ENCODE measurements at regions not wholly inside any gene's neighbourhood (a gene's known extent, or its start where the extent isn't known, plus 50 kb on each side); places are given as distances from the start of the nearest gene placed in this dataset.
"Not testable (repeated sequence)": the region's sequence is repeated elsewhere in the genome, so short reads cannot be mapped to it uniquely, and the experiment has no call there.

DNA sequence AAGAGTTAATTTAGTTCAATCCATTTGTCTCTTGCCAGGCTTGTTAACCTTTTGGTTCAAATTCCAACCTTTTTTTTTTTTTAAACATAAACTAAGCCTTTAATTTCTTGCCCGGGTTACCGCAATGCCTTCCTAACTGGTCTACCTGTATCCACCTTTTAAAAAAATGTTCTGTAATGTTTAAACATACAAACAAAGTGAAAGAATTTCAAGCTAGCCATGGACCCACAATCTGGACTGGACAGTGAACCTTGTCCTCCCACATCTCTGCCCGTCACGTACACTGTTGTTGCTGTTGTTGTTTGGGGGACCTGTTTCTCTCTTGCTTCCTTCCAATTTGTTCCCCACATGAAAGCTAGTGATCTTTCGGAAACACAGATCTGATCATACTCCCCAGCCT is 724.7 kb upstream of the AUTS2 start:
- DNase-seq (ENCODE audit: low spot score): no peak

- DNase-seq (ENCODE audit: low spot score): no peak
Observed at GRCh38 chr7:68875857-68876256, 722.4 kb upstream of the AUTS2 start.

DNA sequence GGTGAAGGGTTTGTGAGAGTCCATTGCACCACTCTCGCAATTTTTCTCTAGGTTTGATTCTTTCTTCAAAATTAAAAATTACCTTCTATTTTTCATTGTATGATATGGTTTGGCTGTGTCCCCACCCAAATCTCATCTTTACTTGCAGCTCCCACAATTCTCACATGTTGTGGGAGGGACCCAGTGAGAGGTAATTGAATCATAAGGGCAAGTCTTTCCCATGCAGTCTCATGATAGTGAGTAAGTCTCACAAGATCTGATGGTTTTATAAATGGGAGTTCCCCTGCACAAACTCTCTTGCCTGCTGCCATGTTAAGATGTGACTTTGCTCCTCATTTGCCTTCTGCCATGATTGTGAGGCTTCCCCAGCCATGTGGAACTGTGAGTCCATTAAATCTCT is 711.2 kb upstream of the AUTS2 start:
- DNase-seq (ENCODE audit: low spot score): not testable (repeated sequence)

DNA sequence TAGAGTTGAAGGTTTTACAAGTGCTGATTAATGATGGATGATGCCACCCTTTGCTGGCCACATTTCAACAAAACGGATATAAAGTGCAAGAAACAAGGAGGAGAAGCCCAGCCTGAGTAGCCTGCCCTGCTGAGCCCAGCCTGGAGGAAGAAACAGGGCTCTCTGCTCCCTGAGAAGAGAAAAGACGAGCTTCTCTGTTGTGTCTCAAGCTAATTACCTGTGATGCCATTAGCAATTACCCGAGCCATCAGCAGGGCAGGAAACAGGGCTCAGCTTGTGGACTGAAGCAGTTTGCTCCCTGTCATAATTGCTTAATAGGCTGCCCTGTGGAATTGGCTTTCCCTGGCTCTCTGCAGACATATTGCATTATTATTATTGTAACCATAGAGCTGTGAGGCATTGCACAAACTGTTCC is 709.3 kb upstream of the AUTS2 start:
- no peak for DNase-seq (ENCODE audit: low spot score)

GRCh38 chr7:68892236-68892635 is 706.0 kb upstream of the AUTS2 start:
- DNase-seq (ENCODE audit: low spot score): no peak

- DNase-seq (ENCODE audit: low spot score): no peak
Observed at GRCh38 chr7:68893411-68893810, 704.9 kb upstream of the AUTS2 start.

DNA sequence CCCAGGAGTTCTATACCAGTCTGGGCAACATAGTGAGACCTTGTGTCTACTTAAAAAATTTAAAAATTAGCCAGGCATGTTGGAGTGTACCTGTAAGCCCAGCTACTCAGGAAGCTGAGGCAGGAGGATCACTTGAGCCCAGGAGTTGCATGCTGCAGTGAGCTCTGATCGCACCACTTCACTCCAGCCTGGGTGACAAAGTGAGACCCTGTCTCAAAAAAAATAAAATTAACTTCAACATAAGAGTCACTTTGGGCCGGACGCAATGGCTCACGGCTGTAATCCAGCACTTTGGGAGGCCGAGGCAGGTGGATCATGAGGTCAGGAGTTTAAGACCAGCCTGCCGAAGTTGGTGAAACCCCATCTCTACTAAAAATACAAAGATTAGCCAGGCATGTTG is 699.1 kb upstream of the AUTS2 start:
- DNase-seq (ENCODE audit: low spot score): not testable (repeated sequence)

DNA sequence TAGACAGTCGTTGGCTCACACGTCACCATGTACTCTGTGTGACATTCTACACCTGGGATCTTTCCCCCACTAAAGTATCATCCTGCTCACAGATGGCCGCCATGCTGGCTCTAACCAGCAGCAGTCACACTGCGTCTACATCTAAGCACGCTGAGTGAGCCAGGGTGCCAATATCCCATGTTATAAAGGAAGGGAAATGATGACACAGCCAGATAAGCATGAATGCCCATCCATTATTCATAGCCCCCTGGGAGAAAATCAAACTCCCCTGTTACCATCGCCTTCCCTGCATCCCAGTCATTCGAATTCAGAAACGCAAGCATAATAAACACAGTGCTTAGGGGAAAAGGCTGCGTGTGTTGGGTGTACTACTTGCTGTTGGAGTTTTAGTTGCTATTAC is 698.2 kb upstream of the AUTS2 start:
- no peak for DNase-seq (ENCODE audit: low spot score)

DNA sequence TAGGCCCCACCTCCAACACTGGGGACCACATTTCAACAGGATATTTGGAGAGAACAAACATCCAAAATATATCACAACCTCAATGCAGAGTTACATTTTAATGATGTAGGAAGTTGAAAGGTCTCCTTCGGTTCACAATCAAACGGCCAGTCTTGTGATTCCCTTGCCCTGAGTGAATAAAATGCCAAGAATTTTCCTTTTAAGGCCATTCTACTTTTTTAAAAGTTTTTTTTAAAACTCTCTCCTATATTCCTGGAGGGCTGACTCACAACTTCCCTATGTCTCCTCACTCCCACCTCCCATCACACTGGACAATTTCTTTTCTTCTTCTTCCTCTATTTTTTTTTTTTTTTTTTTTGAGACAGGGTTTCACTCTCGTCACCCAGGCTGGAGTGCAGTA is 693.6 kb upstream of the AUTS2 start:
- DNase-seq (ENCODE audit: low spot score): no peak

DNA sequence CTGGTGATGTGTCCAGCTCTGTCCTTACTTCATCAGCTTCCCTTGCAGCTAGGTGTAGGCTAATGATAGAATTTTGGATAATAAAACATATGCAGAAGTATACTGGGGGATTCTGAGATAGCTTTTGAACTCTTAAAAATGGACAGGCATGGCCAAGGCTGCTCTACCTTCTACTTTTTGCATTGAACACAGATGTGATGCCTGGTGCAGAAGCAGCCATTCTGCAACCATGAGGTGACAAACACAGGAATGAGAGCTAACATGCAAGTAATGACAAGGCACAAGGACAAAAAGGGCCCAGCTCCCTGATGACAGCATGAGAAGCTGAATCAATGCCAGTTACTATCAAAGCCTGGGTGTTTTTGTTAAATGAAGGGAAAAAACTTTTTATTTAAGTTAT is 686.5 kb upstream of the AUTS2 start:
- no peak for DNase-seq (ENCODE audit: low spot score)

- no peak for DNase-seq (ENCODE audit: low spot score)
Observed at GRCh38 chr7:68914006-68914405, 684.3 kb upstream of the AUTS2 start.

DNA sequence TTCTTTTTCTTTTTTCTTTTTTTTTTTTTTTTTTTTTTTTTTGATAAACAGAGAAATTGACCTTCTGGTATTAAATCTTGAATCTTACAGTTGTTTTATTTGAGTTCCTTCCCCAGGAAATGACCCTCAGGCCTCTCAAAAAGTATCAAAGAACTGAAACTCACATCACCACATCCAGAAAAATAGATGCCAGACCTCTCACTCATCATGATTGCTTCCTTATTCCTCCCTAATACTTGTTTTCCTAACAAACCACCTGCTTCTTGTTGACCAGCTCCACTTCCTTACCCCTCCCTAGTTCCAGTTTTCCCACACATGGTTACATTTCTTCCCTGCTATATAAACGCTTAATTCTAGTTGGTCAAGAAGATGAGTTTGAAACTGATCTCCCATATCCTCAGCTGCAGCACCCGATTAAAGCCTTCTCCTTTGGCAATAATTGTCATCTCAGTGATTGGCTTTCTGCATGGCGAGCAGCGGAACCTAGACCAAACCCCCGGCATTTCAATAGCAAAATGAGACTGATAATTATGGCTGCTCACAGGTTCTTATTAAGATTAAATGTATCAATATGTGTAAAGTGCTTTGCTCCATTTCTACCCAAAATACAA is 681.1 kb upstream of the AUTS2 start:
- DNase-seq (ENCODE audit: low spot score): no peak

DNA sequence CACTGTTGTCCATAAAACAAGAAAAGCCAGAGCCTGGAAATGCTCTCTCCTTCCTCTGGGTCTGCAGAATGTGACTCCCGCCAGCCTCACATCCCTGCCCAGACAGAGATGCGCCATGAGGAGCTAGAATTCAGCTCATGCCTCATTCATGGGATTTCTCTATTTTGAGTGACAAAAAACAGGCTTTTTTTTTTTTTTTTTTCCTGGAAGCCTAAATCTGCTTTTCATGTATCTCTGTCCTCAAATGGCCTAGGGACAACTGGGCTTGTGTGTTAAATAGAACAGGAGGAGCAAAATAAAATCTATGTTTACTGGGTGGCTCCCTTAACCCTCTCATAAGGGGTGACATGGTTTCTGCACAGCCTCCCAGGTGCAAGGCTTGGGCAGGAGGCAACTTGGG is 679.7 kb upstream of the AUTS2 start:
- DNase-seq (ENCODE audit: low spot score): no peak

DNA sequence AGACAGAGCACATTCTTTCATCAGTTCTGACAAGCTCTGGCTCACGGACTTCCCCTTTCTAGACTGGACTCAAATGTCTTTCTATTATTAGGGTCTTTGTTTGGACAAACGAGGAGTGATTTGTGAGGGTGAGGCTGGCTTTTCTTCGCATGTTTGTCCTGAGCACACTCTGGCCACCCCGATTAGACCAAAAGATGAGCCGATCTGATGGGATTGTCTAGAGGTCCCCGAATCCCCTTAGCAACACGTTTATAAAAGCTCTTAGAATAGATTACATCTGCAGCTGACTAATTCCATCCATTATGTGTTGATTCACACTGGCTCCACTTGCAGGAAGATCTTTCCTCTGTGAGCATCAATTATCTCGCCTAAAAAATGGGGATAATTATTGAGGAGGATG is 675.4 kb upstream of the AUTS2 start:
- no peak for DNase-seq (ENCODE audit: low spot score)

DNA sequence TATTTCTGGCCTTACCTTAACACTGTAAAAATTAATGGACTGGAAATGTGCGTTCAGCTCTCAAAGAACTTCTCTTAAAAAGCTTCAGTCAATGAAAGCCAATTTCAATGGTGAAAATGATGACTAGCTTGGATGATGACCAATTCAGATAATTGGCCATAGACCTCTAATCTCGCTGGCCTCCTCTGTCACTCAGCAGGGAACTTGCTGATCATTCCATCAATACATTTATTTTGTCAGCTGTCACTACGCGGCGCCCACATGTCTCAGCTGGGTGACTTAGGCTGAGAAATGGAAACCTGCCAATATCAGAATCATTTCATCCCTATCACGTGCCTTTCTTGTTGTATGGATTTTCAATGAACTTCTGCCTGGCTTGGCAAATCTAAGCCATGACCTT is 673.0 kb upstream of the AUTS2 start:
- DNase-seq (ENCODE audit: low spot score): no peak

DNA sequence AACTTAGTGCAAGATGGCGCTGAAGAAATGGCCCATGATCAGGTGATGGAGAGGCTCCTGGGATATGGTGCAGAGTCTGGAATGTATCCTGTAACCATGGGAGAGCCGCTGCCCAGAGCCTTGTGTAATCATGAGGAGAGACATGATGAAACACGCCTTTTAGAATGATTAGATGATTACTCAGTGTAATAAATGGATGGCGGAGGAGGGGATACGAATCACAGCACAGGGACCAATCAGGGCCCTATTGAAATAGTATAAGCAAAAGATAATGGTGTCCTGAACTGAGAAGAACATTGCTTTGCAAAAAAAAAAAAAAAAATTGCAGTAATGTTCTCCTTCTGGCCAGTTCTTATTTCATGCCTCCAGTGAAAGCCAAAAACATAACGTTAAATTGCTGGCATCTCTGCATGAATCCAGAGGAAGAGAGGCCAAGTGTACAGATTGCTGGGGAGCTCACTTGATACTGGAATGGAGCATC is 668.5 kb upstream of the AUTS2 start:
- no peak for DNase-seq (ENCODE audit: low spot score)

DNA sequence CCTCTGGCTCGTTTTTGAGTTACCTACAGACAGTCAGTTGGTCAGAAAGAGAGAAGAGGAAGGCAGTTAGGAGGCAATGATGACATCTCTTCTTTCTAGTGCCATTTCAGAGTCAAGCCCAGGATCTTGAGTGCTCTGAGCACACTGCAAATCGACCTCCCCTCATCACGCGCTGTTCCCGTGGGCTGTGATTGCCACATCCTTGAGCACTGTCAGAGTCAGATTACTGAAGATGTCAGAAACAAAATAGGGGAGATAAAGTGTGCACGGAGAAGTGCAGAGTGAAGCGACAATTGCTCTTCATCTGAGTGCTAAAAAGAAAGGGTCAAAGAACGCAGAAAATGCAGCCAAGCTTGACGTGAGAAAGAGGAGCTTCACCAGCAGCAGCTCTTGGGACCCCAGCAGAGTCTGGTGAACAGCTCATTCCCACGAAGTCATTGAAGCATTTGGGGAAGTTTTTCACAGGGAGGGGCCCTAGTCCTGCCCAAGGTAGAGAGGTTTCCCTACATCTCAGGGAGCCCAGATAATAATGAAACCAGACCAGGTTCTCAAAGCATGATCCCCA is 661.7 kb upstream of the AUTS2 start:
- DNase-seq (ENCODE audit: low spot score): no peak

DNA sequence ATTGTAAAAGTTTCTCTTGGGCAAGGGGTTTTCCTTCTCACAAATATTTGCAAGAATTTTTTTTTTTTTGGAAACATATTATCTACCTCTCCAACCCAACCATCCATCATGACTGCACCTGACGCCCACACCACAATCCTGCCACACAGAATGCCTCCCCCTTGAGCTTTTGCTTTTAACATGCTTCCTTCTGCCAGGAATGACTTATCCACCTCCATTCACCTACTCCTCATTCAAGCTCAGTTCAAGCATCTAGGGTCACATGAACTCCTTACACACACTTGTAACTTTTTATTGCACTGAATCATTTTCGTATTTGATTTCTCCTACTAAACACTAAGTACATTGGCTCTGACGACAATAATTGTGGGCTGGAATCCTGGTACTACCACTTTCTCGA is 660.1 kb upstream of the AUTS2 start:
- DNase-seq (ENCODE audit: low spot score): no peak

- DNase-seq (ENCODE audit: low spot score): no peak
Observed at GRCh38 chr7:68943786-68944185, 654.5 kb upstream of the AUTS2 start.

- no peak for DNase-seq (ENCODE audit: low spot score)
Observed at GRCh38 chr7:68955656-68956055, 642.6 kb upstream of the AUTS2 start.

DNA sequence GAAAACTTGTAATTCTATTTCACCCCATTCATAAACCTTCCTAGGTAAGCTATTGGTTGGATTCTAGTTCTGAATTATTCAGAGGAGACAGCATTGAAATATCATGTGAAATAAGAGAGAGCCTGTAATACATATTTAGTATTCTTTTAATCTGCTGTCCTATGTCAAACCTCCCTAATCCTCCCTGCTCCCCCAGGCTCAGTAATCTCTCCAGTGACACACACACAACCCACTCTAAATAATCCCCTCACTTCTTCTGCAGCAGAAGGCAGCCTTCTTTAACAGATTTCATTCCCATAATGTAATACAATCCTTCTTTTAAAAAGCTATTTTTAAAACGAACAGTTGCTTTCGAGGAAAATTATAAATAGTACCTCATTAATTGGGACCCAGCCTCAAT is 639.7 kb upstream of the AUTS2 start:
- DNase-seq (ENCODE audit: low spot score): no peak

- no peak for DNase-seq (ENCODE audit: low spot score)
Observed at GRCh38 chr7:68963552-68963951, 634.7 kb upstream of the AUTS2 start.

- no peak for DNase-seq (ENCODE audit: low spot score)
Observed at GRCh38 chr7:68964060-68964459, 634.2 kb upstream of the AUTS2 start.

GRCh38 chr7:68965351-68965750 is 632.9 kb upstream of the AUTS2 start:
- no peak for DNase-seq (ENCODE audit: low spot score)
